HCT116 (cell line): ENCODE measurements at regions not wholly inside any gene's neighbourhood (a gene's known extent, or its start where the extent isn't known, plus 50 kb on each side); places are given as distances from the start of the nearest gene placed in this dataset.

Experiments used
- ATAC-seq: fragments of 200-7000 bp; cut with Tn5 transposase; 2 replicates; pipeline ENCODE4 v1.9.1; 2020; ENCODE audit warnings: mild to moderate bottlenecking, moderate library complexity
- BruUV-seq: library from RNA; stranded (reverse); fragments of 400-500 nt; replicated peaks from 2 replicates; lab custom pipeline; 2021; lab: Mats Ljungman, UMichigan
- CTCF ChIA-PET: fragments of 300-600 bp; sonication (Branson Sonifier 250); formaldehyde crosslinking; loops from one replicate; lab custom pipeline; 2021; ENCODE audit warnings: antibody characterized with exemption; lab: Charles Lee
- POLR2A ChIA-PET: fragments of 300-600, 350-600 bp; sonication (Branson Sonifier 250); formaldehyde crosslinking; loops from one replicate; lab custom pipeline; 2021; ENCODE audit warnings: antibody characterized with exemption; lab: Charles Lee
- RAD21 ChIA-PET, 2 experiments: fragments of 300-600 bp; sonication (Branson Sonifier 250); formaldehyde crosslinking; loops; one replicate each; lab custom pipeline; 2023; ENCODE audit warnings: low total read pairs in 2 of 2; ENCODE audit not compliant: uncharacterized antibody in 2 of 2, unreplicated experiment in 2 of 2, low non-redundant PET in 1 of 2; lab: Charles Lee
- DNase-seq: peaks from one replicate; pipeline ENCODE4 v3.0.0-alpha.2; 2010; ENCODE audit warnings: low read depth, low spot score
- H2AFZ ChIP-seq: fragments of 200-600 bp; shearing (Covaris generic), sonication (generic); 2 replicates; pipeline ENCODE4 v1.6.1; 2017; ENCODE audit warnings: low read depth, mixed run types, mixed read lengths, antibody characterized with exemption, low read length; ENCODE audit not compliant: poor library complexity, severe bottlenecking
- H3K27ac ChIP-seq: 2 replicates; pipeline ENCODE4 v1.5.1; 2012; ENCODE audit warnings: low read depth, low read length
- H3K27me3 ChIP-seq: fragments of 200-600 bp; sonication (generic); 2 replicates; pipeline ENCODE4 v1.6.1; 2016; ENCODE audit warnings: mixed run types, low read length, mixed read lengths; ENCODE audit not compliant: insufficient read depth
- H3K36me3 ChIP-seq, 2 experiments: fragments of 200-500 bp in 1 of 2; fragments of 200-600 bp in 1 of 2; sonication (Bioruptor generic) in 1 of 2; sonication (generic) in 1 of 2; 2 replicates each; pipeline versions ENCODE4 v1.5.1 to v1.6.1; 2014 to 2016; ENCODE audit warnings: low read length in 2 of 2, inconsistent platforms in 1 of 2, mixed read lengths in 1 of 2, mixed run types in 1 of 2; ENCODE audit not compliant: insufficient read depth in 2 of 2, control insufficient read depth in 1 of 2
- H3K4me1 ChIP-seq, 2 experiments: fragments of 200-600 bp in 1 of 2; sonication (generic) in 1 of 2; 2 replicates each; pipeline versions ENCODE4 v1.5.1 to v1.6.1; 2012 to 2017; ENCODE audit warnings: low read length in 2 of 2, inconsistent platforms in 1 of 2, mild to moderate bottlenecking in 1 of 2, mixed read lengths in 1 of 2, mixed run types in 1 of 2, moderate library complexity in 1 of 2; ENCODE audit not compliant: insufficient read depth in 2 of 2, control insufficient read depth in 1 of 2
- H3K4me2 ChIP-seq: fragments of 200-600 bp; sonication (generic); 2 replicates; pipeline ENCODE4 v1.6.1; 2017; ENCODE audit warnings: mixed run types, low read length, mixed read lengths
- H3K4me3 ChIP-seq, 2 experiments: fragments of 200-600 bp in 1 of 2; sonication (generic) in 1 of 2; replicated peaks in 1 of 2; 2 replicates each; pipeline ENCODE4 v1.5.1; 2011 to 2016; ENCODE audit warnings: low read length in 2 of 2, control low read depth in 1 of 2, low read depth in 1 of 2, mild to moderate bottlenecking in 1 of 2, mixed read lengths in 1 of 2, mixed run types in 1 of 2
- H3K79me2 ChIP-seq: fragments of 200-600 bp; sonication (generic); 2 replicates; pipeline ENCODE4 v1.6.1; 2017; ENCODE audit warnings: mild to moderate bottlenecking, mixed run types, low read length, moderate library complexity, mixed read lengths; ENCODE audit not compliant: insufficient read depth
- H3K9ac ChIP-seq: fragments of 200-600 bp; sonication (generic); 2 replicates; pipeline ENCODE4 v1.6.1; 2016; ENCODE audit warnings: low read length, mixed read lengths
- H3K9me2 ChIP-seq: fragments of 200-600 bp; sonication (generic), shearing (Covaris generic); 2 replicates; pipeline ENCODE4 v1.6.1; 2017; ENCODE audit warnings: mixed run types, mild to moderate bottlenecking, moderate library complexity; ENCODE audit not compliant: insufficient read depth
- H3K9me3 ChIP-seq, 2 experiments: fragments of 200-500 bp in 1 of 2; fragments of 200-600 bp in 1 of 2; sonication (Bioruptor generic) in 1 of 2; sonication (generic) in 1 of 2; 2 replicates each; pipeline ENCODE4 v1.6.1; 2014 to 2017; ENCODE audit warnings: low read length in 2 of 2, mixed read lengths in 2 of 2, inconsistent platforms in 1 of 2, low read depth in 1 of 2, mild to moderate bottlenecking in 1 of 2, mixed run types in 1 of 2, moderate library complexity in 1 of 2; ENCODE audit not compliant: control insufficient read depth in 1 of 2, insufficient read depth in 1 of 2
- H4K20me1 ChIP-seq: fragments of 200-600 bp; sonication (generic), shearing (Covaris generic); 2 replicates; pipeline ENCODE4 v1.6.1; 2017; ENCODE audit warnings: mixed run types, mild to moderate bottlenecking, moderate library complexity; ENCODE audit not compliant: insufficient read depth
- CEBPB ChIP-seq: IDR thresholded peaks from 2 replicates; pipeline ENCODE4 v1.6.1; 2012; ENCODE audit warnings: low read depth
- CTCF ChIP-seq, 3 experiments: fragments of 200-600 bp in 1 of 3; sonication (generic) in 1 of 3; IDR thresholded peaks in 2 of 3; conservative IDR thresholded peaks in 1 of 3; 2 replicates each; pipeline ENCODE4 v1.5.1; 2012 to 2017; ENCODE audit warnings: low read depth in 2 of 3, low read length in 2 of 3, antibody characterized with exemption in 1 of 3, borderline replicate concordance in 1 of 3, control low read depth in 1 of 3, mild to moderate bottlenecking in 1 of 3, mixed read lengths in 1 of 3, mixed run types in 1 of 3, moderate library complexity in 1 of 3; ENCODE audit not compliant: insufficient read depth in 1 of 3
- EZH2phosphoT487 ChIP-seq: fragments of 200-600 bp; IDR thresholded peaks from 2 replicates; pipeline ENCODE4 v1.6.1; 2018; ENCODE audit warnings: antibody characterized with exemption, borderline replicate concordance
- JUND ChIP-seq: IDR thresholded peaks from 2 replicates; pipeline ENCODE4 v1.6.1; 2012
- POLR2A ChIP-seq: IDR thresholded peaks from 2 replicates; pipeline ENCODE4 v1.7.0; 2011; ENCODE audit warnings: borderline replicate concordance; ENCODE audit not compliant: insufficient read depth, insufficient read length; ENCODE audit errors: extremely low read depth
- POLR2AphosphoS5 ChIP-seq: IDR thresholded peaks from 2 replicates; pipeline ENCODE4 v1.6.1; 2011; ENCODE audit warnings: mild to moderate bottlenecking, low read depth, low read length, moderate library complexity
- RAD21 ChIP-seq: IDR thresholded peaks from 2 replicates; pipeline ENCODE4 v1.6.1; 2012; ENCODE audit warnings: low read depth, mild to moderate bottlenecking
- SIN3A ChIP-seq: IDR thresholded peaks from 2 replicates; pipeline ENCODE4 v1.6.1; 2012; ENCODE audit warnings: low read depth
- SP1 ChIP-seq: IDR thresholded peaks from 2 replicates; pipeline ENCODE4 v1.6.1; 2012; ENCODE audit warnings: low read depth
- SRF ChIP-seq: IDR thresholded peaks from 2 replicates; pipeline ENCODE4 v1.6.1; 2012; ENCODE audit warnings: low read depth
- ZBTB33 ChIP-seq: IDR thresholded peaks from 2 replicates; pipeline ENCODE4 v1.6.1; 2011; ENCODE audit warnings: mild to moderate bottlenecking, low read length, moderate library complexity; ENCODE audit not compliant: insufficient replicate concordance; ENCODE audit errors: extremely low read depth
- ZFX ChIP-seq: fragments of 450-650 bp; IDR thresholded peaks from 2 replicates; pipeline ENCODE4 v1.6.1; 2017
- intact Hi-C: fragments of 100-400 bp; cut with micrococcal nuclease; formaldehyde crosslinking; loops from 2 replicates; pipeline ENCODE4 v1.10.0; 2022

- TF ChIP-seq CTCF (IDR thresholded peaks at IDR 0.05 in 2 of 3, conservative IDR thresholded peaks at IDR 0.05 in 1 of 3; ENCODE audit: borderline replicate concordance in 1 of 3, insufficient read depth in 1 of 3, low read depth in 2 of 3, low read length in 2 of 3) (no peak), POLR2AphosphoS5 (no peak), SIN3A (no peak), CEBPB (no peak), SRF (no peak), POLR2A (no peak), RAD21 (no peak), EZH2phosphoT487 (no peak), JUND (no peak), ZBTB33 (no peak), ZFX (no peak), SP1 (no peak)
- DNase-seq (no peak), ATAC-seq (no peak)
- Histone ChIP-seq H3K79me2 (no peaks in the 10 kb centered on the region), H3K9me3 (no peaks in the 10 kb centered on the region), H3K9ac (no peak overlapping the region), H3K36me3 (no peaks in the 10 kb centered on the region), H3K4me2 (no peak overlapping the region), H3K4me1 (no peaks in the 10 kb centered on the region), H3K4me3 (no peak overlapping the region), H2AFZ (no peak overlapping the region), H3K27ac (no peak overlapping the region), H4K20me1 (no peaks in the 10 kb centered on the region; the same call in 1 of the 2 replicates), H3K9me2 (no peaks in the 10 kb centered on the region), H3K27me3 (no peaks in the 10 kb centered on the region)
- intact Hi-C loops: no loop called here
- ChIA-PET CTCF (no interaction called here), RAD21 (no interaction called here), POLR2A (no interaction called here)
- BruUV-seq: no TSS peak
These were observed 645.8 kb downstream of the STIM2 start for GRCh38 chr4:27506401-27506800.
